Liver (tissue), 8 donors: ENCODE measurements at regions not wholly inside any gene's neighbourhood (a gene's known extent, or its start where the extent isn't known, plus 50 kb on each side); places are given as distances from the start of the nearest gene placed in this dataset.

Experiments
- DNase-seq: peaks from one replicate; pipeline ENCODE4 v3.0.0-alpha.2; 2017; ENCODE audit warnings: low spot score
- H3K27ac ChIP-seq, 2 donors: one replicate each; pipeline ENCODE4 v1.7.0; 2013; ENCODE audit warnings: inconsistent platforms in 2 of 2, low read length in 2 of 2, control low read depth in 1 of 2, low read depth in 1 of 2, mild to moderate bottlenecking in 1 of 2
- H3K27me3 ChIP-seq, 4 donors: one replicate each; pipeline versions ENCODE4 v1.6.1 to v1.7.0; 2013; ENCODE audit warnings: low read length in 3 of 4, inconsistent platforms in 1 of 4, mild to moderate bottlenecking in 1 of 4, moderate library complexity in 1 of 4; ENCODE audit not compliant: control insufficient read depth in 4 of 4, insufficient read depth in 4 of 4
- H3K36me3 ChIP-seq, 4 donors: one replicate each; pipeline versions ENCODE4 v1.6.1 to v1.7.0; 2013; ENCODE audit warnings: low read length in 3 of 4, mild to moderate bottlenecking in 3 of 4, low read depth in 1 of 4, moderate library complexity in 1 of 4; ENCODE audit not compliant: control insufficient read depth in 4 of 4, insufficient read depth in 3 of 4
- H3K4me1 ChIP-seq, 4 donors: one replicate each; pipeline versions ENCODE4 v1.6.1 to v1.7.0; 2013; ENCODE audit warnings: low read length in 3 of 4, mild to moderate bottlenecking in 3 of 4, moderate library complexity in 1 of 4; ENCODE audit not compliant: control insufficient read depth in 4 of 4, insufficient read depth in 4 of 4
- H3K4me3 ChIP-seq, 3 donors: one replicate each; pipeline versions ENCODE4 v1.6.1 to v1.7.0; 2013; ENCODE audit warnings: low read length in 3 of 3, control low read depth in 1 of 3, low read depth in 1 of 3, mild to moderate bottlenecking in 1 of 3
- H3K9ac ChIP-seq, 2 donors: one replicate each; pipeline ENCODE4 v1.7.0; 2013; ENCODE audit warnings: low read length in 2 of 2, mild to moderate bottlenecking in 2 of 2, moderate library complexity in 2 of 2, control low read depth in 1 of 2, low read depth in 1 of 2
- H3K9me3 ChIP-seq, 4 donors: one replicate each; pipeline versions ENCODE4 v1.6.1 to v1.7.0; 2013; ENCODE audit warnings: low read length in 3 of 4; ENCODE audit not compliant: control insufficient read depth in 4 of 4
- ATF3 ChIP-seq: IDR thresholded peaks from 2 replicates; pipeline ENCODE4 v1.6.1; 2016; ENCODE audit warnings: antibody characterized with exemption
- CTCF ChIP-seq: fragments of 150-350 bp; IDR thresholded peaks from 2 replicates; pipeline ENCODE4 v1.5.1; 2017; ENCODE audit warnings: improper control_type of control experiment, low read depth, low read length; ENCODE audit not compliant: missing input control
- EGR1 ChIP-seq, 2 donors: IDR thresholded peaks; 2 replicates each; pipeline ENCODE4 v1.6.1; 2016 to 2018; ENCODE audit warnings: antibody characterized with exemption in 2 of 2, low read depth in 2 of 2
- FOXA1 ChIP-seq: IDR thresholded peaks from 2 replicates; pipeline ENCODE4 v1.6.1; 2016; ENCODE audit warnings: antibody characterized with exemption
- FOXA2 ChIP-seq: IDR thresholded peaks from 2 replicates; pipeline ENCODE4 v1.6.1; 2016; ENCODE audit warnings: antibody characterized with exemption
- GABPA ChIP-seq, 2 donors: IDR thresholded peaks in 1 of 2; conservative IDR thresholded peaks in 1 of 2; 2 replicates each; pipeline ENCODE4 v1.6.1; 2016; ENCODE audit warnings: antibody characterized with exemption in 2 of 2, mild to moderate bottlenecking in 1 of 2, moderate library complexity in 1 of 2
- HNF4A ChIP-seq, 2 donors: conservative IDR thresholded peaks; 2 replicates each; pipeline ENCODE4 v1.6.1; 2016; ENCODE audit warnings: antibody characterized with exemption in 2 of 2, mild to moderate bottlenecking in 2 of 2
- JUND ChIP-seq, 2 donors: IDR thresholded peaks; 2 replicates each; pipeline ENCODE4 v1.6.1; 2016; ENCODE audit warnings: antibody characterized with exemption in 2 of 2
- MAX ChIP-seq: IDR thresholded peaks from 2 replicates; pipeline ENCODE4 v1.6.1; 2016; ENCODE audit warnings: antibody characterized with exemption
- NR2F2 ChIP-seq: IDR thresholded peaks from 2 replicates; pipeline ENCODE4 v1.6.1; 2016; ENCODE audit warnings: antibody characterized with exemption
- RAD21 ChIP-seq, 2 donors: IDR thresholded peaks; 2 replicates each; pipeline ENCODE4 v1.6.1; 2016; ENCODE audit warnings: antibody characterized with exemption in 2 of 2, mild to moderate bottlenecking in 2 of 2
- REST ChIP-seq: IDR thresholded peaks from 2 replicates; pipeline ENCODE4 v1.6.1; 2016; ENCODE audit warnings: antibody characterized with exemption, mild to moderate bottlenecking
- RXRA ChIP-seq, 2 donors: IDR thresholded peaks; 2 replicates each; pipeline ENCODE4 v1.6.1; 2017 to 2018; ENCODE audit warnings: antibody characterized with exemption in 2 of 2, mild to moderate bottlenecking in 1 of 2
- SP1 ChIP-seq: IDR thresholded peaks from 2 replicates; pipeline ENCODE4 v1.6.1; 2018; ENCODE audit warnings: antibody characterized with exemption, mild to moderate bottlenecking
- TAF1 ChIP-seq: conservative IDR thresholded peaks from 2 replicates; pipeline ENCODE4 v1.6.1; 2016; ENCODE audit warnings: antibody characterized with exemption, mild to moderate bottlenecking
- YY1 ChIP-seq: IDR thresholded peaks from 2 replicates; pipeline ENCODE4 v1.6.1; 2016; ENCODE audit warnings: antibody characterized with exemption, mild to moderate bottlenecking
- ZBTB33 ChIP-seq: IDR thresholded peaks from 2 replicates; pipeline ENCODE4 v1.6.1; 2016; ENCODE audit warnings: antibody characterized with exemption
- WGBS: extraction: QIAGEN DNeasy Blood & Tissue Kit; methylation state at CpG from one replicate; pipeline ENCODE4 v1.1.7; 2013; 5-methylcytosine and 5-hydroxymethylcytosine counted together
- donor health status: healthy.
- donor health status: healthy.
- donor health status: healthy.
- donor health status: healthy.
- donor health status: healthy.

- DNase-seq = no peak
- H3K4me1 ChIP-seq = no peaks in the 10 kb centered on the region
- no peak overlapping the region for H3K4me3 ChIP-seq
- TF ChIP-seq GABPA (IDR thresholded peaks at IDR 0.05 in 1 of 2, conservative IDR thresholded peaks at IDR 0.05 in 1 of 2) = no peak
- no peak for TF ChIP-seq RXRA (IDR thresholded peaks at IDR 0.05)
- no peak for TF ChIP-seq NR2F2
- no peak for TF ChIP-seq MAX
- no peak for TF ChIP-seq CTCF
- TF ChIP-seq FOXA1 = no peak
- TF ChIP-seq YY1 = no peak
- no peak for TF ChIP-seq FOXA2
- TF ChIP-seq HNF4A (conservative IDR thresholded peaks at IDR 0.05) = no peak
- no peak for TF ChIP-seq EGR1 (IDR thresholded peaks at IDR 0.05; ENCODE audit: low read depth in 2 of 2)
- no peak for TF ChIP-seq ATF3
- no peak for TF ChIP-seq JUND (IDR thresholded peaks at IDR 0.05)
- no peaks in the 10 kb centered on the region for H3K36me3 ChIP-seq
- no peaks in the 10 kb centered on the region for H3K27me3 ChIP-seq
- H3K27ac ChIP-seq = no peak overlapping the region
- no peak overlapping the region for H3K9ac ChIP-seq
- H3K9me3 ChIP-seq = no peaks in the 10 kb centered on the region
Measured at GRCh38 chr16:63737633-63738032, 1384.2 kb downstream of the CDH11 start.

GRCh38 chr16:63735456-63735855, 1386.4 kb downstream of the CDH11 start:
- TF ChIP-seq FOXA2 = no peak
- no peak for TF ChIP-seq TAF1
- TF ChIP-seq REST = no peak
- no peak for TF ChIP-seq RAD21 (IDR thresholded peaks at IDR 0.05)
- no peak for TF ChIP-seq ZBTB33
- no peak for TF ChIP-seq SP1
- TF ChIP-seq MAX = no peak
- no peak for TF ChIP-seq NR2F2
- TF ChIP-seq EGR1 (IDR thresholded peaks at IDR 0.05; ENCODE audit: low read depth in 2 of 2) = no peak
- no peak for TF ChIP-seq CTCF
- no peak for TF ChIP-seq YY1
- TF ChIP-seq ATF3 = no peak
- no peak for TF ChIP-seq RXRA (IDR thresholded peaks at IDR 0.05)
- 52% methylated on average over 1 of the region's 1 CpG for WGBS

More at GRCh38 chr16:63735456-63735855, 1386.4 kb downstream of the CDH11 start:
- Histone ChIP-seq H3K9me3 (no peaks in the 10 kb centered on the region), H3K9ac (no peak overlapping the region), H3K27me3 (no peaks in the 10 kb centered on the region), H3K4me3 (no peak overlapping the region), H3K36me3 (no peaks in the 10 kb centered on the region), H3K27ac (no peak overlapping the region), H3K4me1 (no peaks in the 10 kb centered on the region)
- no peak for DNase-seq
